ENCODE measurements at regions not wholly inside any gene's neighbourhood (a gene's known extent, or its start where the extent isn't known, plus 50 kb on each side); places are given as distances from the start of the nearest gene placed in this dataset.
"Not testable (repeated sequence)": the region's sequence is repeated elsewhere in the genome, so short reads cannot be mapped to it uniquely, and the experiment has no call there.

GRCh38 chr18:60246606-60247005 lies 126.0 kb downstream of the MC4R start:
- no peak for TF ChIP-seq CTCF (IDR thresholded peaks at IDR 0.05; ENCODE audit: borderline replicate concordance, control extremely low read depth, extremely low read depth, insufficient read depth, missing control alignments)
- in situ Hi-C loops (cut with MboI; ENCODE audit: low sequenced_read_pairs, unreplicated experiment) = no loop called here
- no peak for DNase-seq (ENCODE audit: low spot score)

GRCh38 chr18:60245096-60245495 lies 127.5 kb downstream of the MC4R start:
- DNase-seq (ENCODE audit: low spot score) = no peak
- in situ Hi-C loops (cut with MboI; ENCODE audit: low sequenced_read_pairs, unreplicated experiment) = no loop called here
- TF ChIP-seq CTCF (IDR thresholded peaks at IDR 0.05; ENCODE audit: borderline replicate concordance, control extremely low read depth, extremely low read depth, insufficient read depth, missing control alignments) = no peak

GRCh38 chr18:60239024-60239710 lies 133.4 kb downstream of the MC4R start:
- DNase-seq (ENCODE audit: low spot score); in situ Hi-C loops (cut with MboI; ENCODE audit: low sequenced_read_pairs, unreplicated experiment): not testable (repeated sequence)

- TF ChIP-seq CTCF (IDR thresholded peaks at IDR 0.05; ENCODE audit: borderline replicate concordance, control extremely low read depth, extremely low read depth, insufficient read depth, missing control alignments) = no peak
- no peak for DNase-seq (ENCODE audit: low spot score)
- in situ Hi-C loops (cut with MboI; ENCODE audit: low sequenced_read_pairs, unreplicated experiment) = no loop called here
These were observed 137.4 kb downstream of the MC4R start for GRCh38 chr18:60235164-60235563.

- no peak for TF ChIP-seq CTCF (IDR thresholded peaks at IDR 0.05; ENCODE audit: borderline replicate concordance, control extremely low read depth, extremely low read depth, insufficient read depth, missing control alignments)
- DNase-seq (ENCODE audit: low spot score) = no peak
- in situ Hi-C loops (cut with MboI; ENCODE audit: low sequenced_read_pairs, unreplicated experiment) = no loop called here
These were observed 140.0 kb downstream of the MC4R start for GRCh38 chr18:60232541-60232940.

- in situ Hi-C loops (cut with MboI; ENCODE audit: low sequenced_read_pairs, unreplicated experiment) = no loop called here
These were observed 143.7 kb downstream of the MC4R start for GRCh38 chr18:60228609-60229595.

More at GRCh38 chr18:60228609-60229595, 143.7 kb downstream of the MC4R start:
- DNase-seq (ENCODE audit: low spot score) = no peak
- no peak for TF ChIP-seq CTCF (IDR thresholded peaks at IDR 0.05; ENCODE audit: borderline replicate concordance, control extremely low read depth, extremely low read depth, insufficient read depth, missing control alignments)

All from GM13976 (cell line).